Right lobe of liver (tissue), 6 donors: ENCODE measurements at regions not wholly inside any gene's neighbourhood (a gene's known extent, or its start where the extent isn't known, plus 50 kb on each side); places are given as distances from the start of the nearest gene placed in this dataset.

Experiments used
- ATAC-seq, 4 donors: fragments of 200-7000 bp; cut with Tn5 transposase; one replicate each; pipeline ENCODE4 v1.9.1; 2020; ENCODE audit warnings: mild to moderate bottlenecking in 4 of 4, moderate library complexity in 4 of 4
- DNase-seq, 3 donors: peaks; one replicate each; pipeline ENCODE4 v3.0.0-alpha.2; 2020
- H3K27ac ChIP-seq, 3 donors: fragments of 200-600 bp; one replicate each; pipeline ENCODE4 v1.8.0; 2022
- H3K27me3 ChIP-seq, 2 donors: fragments of 200-600 bp; one replicate each; pipeline ENCODE4 v1.8.0; 2022
- H3K36me3 ChIP-seq, 4 donors: fragments of 200-600 bp; sonication (generic) in 1 of 4; one replicate each; pipeline versions ENCODE4 v1.5.1 to v1.8.0; 2017 to 2022; ENCODE audit warnings: control low read depth in 1 of 4
- H3K4me1 ChIP-seq, 4 donors: fragments of 200-600 bp; sonication (generic) in 1 of 4; one replicate each; pipeline versions ENCODE4 v1.5.1 to v1.8.0; 2017 to 2022; ENCODE audit warnings: control low read depth in 1 of 4
- H3K4me3 ChIP-seq, 3 donors: fragments of 200-600 bp; one replicate each; pipeline ENCODE4 v1.8.0; 2022
- H3K9me3 ChIP-seq, 4 donors: fragments of 200-600 bp; sonication (generic) in 1 of 4; one replicate each; pipeline versions ENCODE4 v1.5.1 to v1.8.0; 2017 to 2022; ENCODE audit warnings: control low read depth in 1 of 4
- CTCF ChIP-seq, 4 donors: fragments of 200-600 bp in 3 of 4; fragments of 450-650 bp in 1 of 4; IDR thresholded peaks; one replicate each; pipeline versions ENCODE4 v1.5.1 to v1.8.0; 2016 to 2022; ENCODE audit warnings: antibody characterized with exemption in 4 of 4, mild to moderate bottlenecking in 2 of 4
- POLR2A ChIP-seq: fragments of 450-650 bp; IDR thresholded peaks from one replicate; pipeline ENCODE4 v1.6.1; 2017; ENCODE audit warnings: antibody characterized with exemption, mild to moderate bottlenecking
- WGBS: methylation state at CpG from one replicate; pipeline ENCODE4 v1.1.6; 2018; ENCODE audit warnings: low coverage, low lambda C conversion rate; ENCODE audit not compliant: insufficient coverage; ENCODE audit errors: missing lambda C conversion rate; 5-methylcytosine and 5-hydroxymethylcytosine counted together
- intact Hi-C, 2 donors: fragments of 100-400 bp; cut with DNase I; formaldehyde crosslinking; loops; one replicate each; pipeline versions ENCODE4 v1.11.2 to v1.14.1; 2022
- donor health status: DM: no; HTN: yes; CAD: no.
- donor health status: DM: no; HTN: no; CAD: no.
- donor health status: DM: no; HTN: no; CAD: no.
- donor health status: DM: no; HTN: yes; CAD: no.
- donor health status: DM: no; HTN: yes; CAD: no.

DNA sequence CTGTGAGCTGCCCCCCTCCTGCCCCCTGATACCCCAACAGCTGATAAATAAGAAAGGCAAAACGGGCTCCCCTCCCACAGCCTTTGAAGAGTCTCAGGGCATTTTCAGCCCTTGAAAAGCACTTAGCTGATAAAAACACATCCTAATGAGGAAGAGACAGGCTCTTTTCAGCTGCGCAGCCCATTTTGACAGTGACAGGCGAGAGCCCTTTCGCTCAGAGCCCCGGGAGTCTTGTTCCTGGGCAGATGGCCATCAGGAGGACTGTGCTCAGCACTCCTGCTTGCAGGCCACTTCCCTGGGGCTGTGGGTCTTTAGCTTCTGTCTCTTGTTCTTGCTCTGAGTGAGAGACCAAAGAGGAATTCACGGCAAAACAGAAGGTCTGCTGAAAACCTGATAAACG, 757.2 kb downstream of the BRD1 start:
- Histone ChIP-seq H3K27me3 (no peaks in the 10 kb centered on the region), H3K4me3 (no peak overlapping the region), H3K4me1 (no peaks in the 10 kb centered on the region), H3K36me3 (no peaks in the 10 kb centered on the region), H3K9me3 (no peaks in the 10 kb centered on the region), H3K27ac (no peak overlapping the region)
- no peak for ATAC-seq
- intact Hi-C loops: no loop called here
- DNase-seq: no peak
- 20% methylated on average over 5 of the region's 7 CpGs for WGBS
- TF ChIP-seq POLR2A (no peak), CTCF (IDR thresholded peaks at IDR 0.05) (no peak)

DNA sequence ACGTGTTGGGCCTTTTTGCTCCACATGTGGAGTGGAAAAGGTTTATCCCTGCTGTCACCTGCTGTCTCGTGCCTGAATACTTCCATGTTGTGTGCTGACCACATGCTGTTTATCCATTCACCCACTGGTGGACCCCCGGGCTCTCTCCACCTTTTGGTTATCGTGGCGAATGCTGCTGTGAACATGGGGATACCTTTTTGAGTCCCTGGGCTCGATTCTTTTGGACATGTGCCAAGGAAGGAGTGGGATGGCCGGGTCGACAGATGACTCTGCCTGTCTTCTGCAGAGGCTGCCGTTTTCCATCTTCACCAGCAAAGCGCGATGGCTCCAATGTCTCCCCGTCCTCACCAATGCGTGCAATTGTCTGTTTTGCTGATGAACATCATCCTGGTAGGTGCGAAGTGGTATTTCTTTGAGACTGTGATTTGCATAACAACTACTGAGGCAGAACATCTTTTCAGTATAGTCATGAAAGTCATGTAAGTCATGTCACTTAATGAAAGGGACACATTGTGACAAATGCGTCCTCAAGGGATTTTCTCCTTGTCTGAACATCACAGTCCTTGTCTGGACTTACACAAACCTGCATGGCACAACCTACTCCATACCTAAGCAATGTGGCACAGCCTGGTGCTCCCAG, 758.7 kb downstream of the BRD1 start:
- H3K4me3 ChIP-seq: no peak overlapping the region
- H3K27me3 ChIP-seq: no peaks in the 10 kb centered on the region
- intact Hi-C loops: no loop called here
- 65% methylated on average over 14 of the region's 15 CpGs for WGBS
- H3K4me1 ChIP-seq: no peaks in the 10 kb centered on the region
- no peaks in the 10 kb centered on the region for H3K36me3 ChIP-seq
- H3K27ac ChIP-seq: no peak overlapping the region
- no peak for ATAC-seq
- TF ChIP-seq CTCF (IDR thresholded peaks at IDR 0.05): no peak
- TF ChIP-seq POLR2A: no peak
- no peak for DNase-seq
- no peaks in the 10 kb centered on the region for H3K9me3 ChIP-seq

GRCh38 chr22:49067504-49067903, 760.2 kb downstream of the BRD1 start:
- Histone ChIP-seq H3K27me3 (no peaks in the 10 kb centered on the region), H3K27ac (no peak overlapping the region), H3K4me3 (no peak overlapping the region), H3K36me3 (no peaks in the 10 kb centered on the region), H3K9me3 (no peaks in the 10 kb centered on the region), H3K4me1 (no peaks in the 10 kb centered on the region)
- DNase-seq: no peak
- TF ChIP-seq POLR2A (no peak), CTCF (IDR thresholded peaks at IDR 0.05) (no peak)
- 71% methylated on average over 4 of the region's 4 CpGs for WGBS
- no peak for ATAC-seq
- intact Hi-C loops: no loop called here

- no peak for DNase-seq
- no peaks in the 10 kb centered on the region for H3K9me3 ChIP-seq
- H3K4me3 ChIP-seq: no peak overlapping the region
- H3K27me3 ChIP-seq: no peaks in the 10 kb centered on the region
- no peak overlapping the region for H3K27ac ChIP-seq
- no peaks in the 10 kb centered on the region for H3K4me1 ChIP-seq
- intact Hi-C loops: no loop called here
- H3K36me3 ChIP-seq: no peaks in the 10 kb centered on the region
- ATAC-seq: no peak
- TF ChIP-seq CTCF (IDR thresholded peaks at IDR 0.05): no peak
- no peak for TF ChIP-seq POLR2A
- 58% methylated on average over 9 of the region's 9 CpGs for WGBS
Observed at GRCh38 chr22:49066619-49067018, 761.1 kb downstream of the BRD1 start.

GRCh38 chr22:49064836-49065235, 762.8 kb downstream of the BRD1 start:
- Histone ChIP-seq H3K27ac (no peak overlapping the region), H3K4me3 (no peak overlapping the region), H3K27me3 (no peaks in the 10 kb centered on the region), H3K4me1 (no peaks in the 10 kb centered on the region), H3K36me3 (no peaks in the 10 kb centered on the region), H3K9me3 (no peaks in the 10 kb centered on the region)
- intact Hi-C loops: no loop called here
- ATAC-seq (no peak), DNase-seq (no peak)
- 48% methylated on average over 7 of the region's 7 CpGs for WGBS
- TF ChIP-seq POLR2A (no peak), CTCF (IDR thresholded peaks at IDR 0.05) (no peak)
